HL-60 (cell line): ENCODE measurements at regions not wholly inside any gene's neighbourhood (a gene's known extent, or its start where the extent isn't known, plus 50 kb on each side); places are given as distances from the start of the nearest gene placed in this dataset.

Experiments used
- CTCF ChIP-seq: IDR thresholded peaks from one replicate; pipeline ENCODE4 v1.5.1; 2011; ENCODE audit warnings: low read length, control low read depth, inconsistent platforms; ENCODE audit not compliant: insufficient read depth
- GABPA ChIP-seq: IDR thresholded peaks from 2 replicates; pipeline ENCODE4 v1.6.1; 2012; ENCODE audit warnings: low read depth
- POLR2AphosphoS5 ChIP-seq: IDR thresholded peaks from 2 replicates; pipeline ENCODE4 v1.6.1; 2012; ENCODE audit warnings: low read depth
- REST ChIP-seq: IDR thresholded peaks from 2 replicates; pipeline ENCODE4 v1.6.1; 2012; ENCODE audit warnings: low read depth; ENCODE audit not compliant: insufficient replicate concordance
- SPI1 ChIP-seq: IDR thresholded peaks from 2 replicates; pipeline ENCODE4 v1.6.1; 2012; ENCODE audit warnings: low read depth, mild to moderate bottlenecking, borderline replicate concordance

- TF ChIP-seq CTCF (no peak), POLR2AphosphoS5 (no peak), SPI1 (no peak), REST (no peak), GABPA (no peak)
Observed at GRCh38 chr4:154010371-154010770, 221.5 kb upstream of the SFRP2 start.
